ENCODE measurements at regions not wholly inside any gene's neighbourhood (a gene's known extent, or its start where the extent isn't known, plus 50 kb on each side); places are given as distances from the start of the nearest gene placed in this dataset.
"Not testable (repeated sequence)": the region's sequence is repeated elsewhere in the genome, so short reads cannot be mapped to it uniquely, and the experiment has no call there.

GRCh38 chr18:14964002-14964401, 216.0 kb downstream of the ANKRD30B start:
- no peaks in the 10 kb centered on the region for H3K4me1 ChIP-seq

GRCh38 chr18:14964406-14964805, 216.4 kb downstream of the ANKRD30B start:
- Histone ChIP-seq H3K36me3 (no peaks in the 10 kb centered on the region), H3K27me3 (no peaks in the 10 kb centered on the region), H3K4me1 (no peaks in the 10 kb centered on the region), H3K4me3 (no peak overlapping the region), H3K27ac (no peak overlapping the region), H3K9me3 (peaks cover 0 to 10% (median 0%) of the 10 kb centered on the region in 3 donors)
- no peak for DNase-seq
- intact Hi-C loops (cut with DNase I) = no loop called here
- TF ChIP-seq, protein P1, sequence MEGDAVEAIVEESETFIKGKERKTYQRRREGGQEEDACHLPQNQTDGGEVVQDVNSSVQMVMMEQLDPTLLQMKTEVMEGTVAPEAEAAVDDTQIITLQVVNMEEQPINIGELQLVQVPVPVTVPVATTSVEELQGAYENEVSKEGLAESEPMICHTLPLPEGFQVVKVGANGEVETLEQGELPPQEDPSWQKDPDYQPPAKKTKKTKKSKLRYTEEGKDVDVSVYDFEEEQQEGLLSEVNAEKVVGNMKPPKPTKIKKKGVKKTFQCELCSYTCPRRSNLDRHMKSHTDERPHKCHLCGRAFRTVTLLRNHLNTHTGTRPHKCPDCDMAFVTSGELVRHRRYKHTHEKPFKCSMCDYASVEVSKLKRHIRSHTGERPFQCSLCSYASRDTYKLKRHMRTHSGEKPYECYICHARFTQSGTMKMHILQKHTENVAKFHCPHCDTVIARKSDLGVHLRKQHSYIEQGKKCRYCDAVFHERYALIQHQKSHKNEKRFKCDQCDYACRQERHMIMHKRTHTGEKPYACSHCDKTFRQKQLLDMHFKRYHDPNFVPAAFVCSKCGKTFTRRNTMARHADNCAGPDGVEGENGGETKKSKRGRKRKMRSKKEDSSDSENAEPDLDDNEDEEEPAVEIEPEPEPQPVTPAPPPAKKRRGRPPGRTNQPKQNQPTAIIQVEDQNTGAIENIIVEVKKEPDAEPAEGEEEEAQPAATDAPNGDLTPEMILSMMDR (IDR thresholded peaks at IDR 0.05) = no peak
- TF ChIP-seq POLR2A (IDR thresholded peaks at IDR 0.05) = no peak

More at GRCh38 chr18:14964002-14964401, 216.0 kb downstream of the ANKRD30B start:
- H3K4me3 ChIP-seq = no peak overlapping the region
- WGBS, 2 donors = 82 to 100% methylated on average over 4 to 6 of the region's 6 CpGs
- DNase-seq = no peak
- intact Hi-C loops (cut with DNase I) = no loop called here
- H3K9me3 ChIP-seq = peaks cover 0 to 10% (median 0%) of the 10 kb centered on the region in 3 donors
- TF ChIP-seq, protein P1 (IDR thresholded peaks at IDR 0.05) = no peak
- no peak for TF ChIP-seq POLR2A (IDR thresholded peaks at IDR 0.05)
- H3K27me3 ChIP-seq = no peaks in the 10 kb centered on the region
- no peak overlapping the region for H3K27ac ChIP-seq
- H3K36me3 ChIP-seq = no peaks in the 10 kb centered on the region

GRCh38 chr18:14964976-14965375, 217.0 kb downstream of the ANKRD30B start:
- H3K4me3 ChIP-seq; intact Hi-C loops (cut with DNase I); H3K4me1 ChIP-seq; DNase-seq; H3K27me3 ChIP-seq; H3K27ac ChIP-seq; H3K36me3 ChIP-seq: not testable (repeated sequence)
- peaks cover 0 to 10% (median 0%) of the 10 kb centered on the region in 3 donors for H3K9me3 ChIP-seq
- WGBS, 2 donors = 86 to 91% methylated on average over 3 to 4 of the region's 4 CpGs

DNA sequence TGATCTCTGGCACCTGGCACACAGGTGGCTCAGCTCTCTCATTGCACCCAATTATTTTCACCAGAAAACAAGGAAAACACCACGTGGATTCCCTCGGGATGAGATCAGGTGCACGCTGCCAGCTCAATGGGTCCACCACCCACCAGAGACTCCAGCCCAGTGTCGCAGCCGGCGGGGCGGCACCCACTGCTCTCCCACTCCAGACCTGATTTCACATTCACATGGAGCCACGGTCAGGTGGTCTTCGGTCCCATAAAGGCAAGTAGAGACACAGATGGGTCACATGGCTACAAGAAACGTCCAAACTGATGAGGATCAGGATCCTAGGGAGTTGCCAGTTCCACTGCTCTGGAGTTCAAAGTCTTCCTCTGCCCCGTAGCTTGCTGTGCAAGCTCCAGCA, 217.6 kb downstream of the ANKRD30B start:
- WGBS, 2 donors = 77 to 79% methylated on average over 7 to 8 of the region's 11 CpGs
- Histone ChIP-seq H3K27me3 (no peaks in the 10 kb centered on the region), H3K4me1 (no peaks in the 10 kb centered on the region), H3K36me3 (no peaks in the 10 kb centered on the region), H3K27ac (no peak overlapping the region), H3K9me3 (peaks cover 0 to 10% (median 0%) of the 10 kb centered on the region in 3 donors), H3K4me3 (no peak overlapping the region)
- intact Hi-C loops (cut with DNase I) = no loop called here
- no peak for TF ChIP-seq POLR2A (IDR thresholded peaks at IDR 0.05)
- TF ChIP-seq, protein P1 (IDR thresholded peaks at IDR 0.05) = no peak
- DNase-seq = no peak

- H3K4me1 ChIP-seq; DNase-seq; intact Hi-C loops (cut with DNase I); H3K27ac ChIP-seq; H3K27me3 ChIP-seq; H3K36me3 ChIP-seq; H3K4me3 ChIP-seq: not testable (repeated sequence)
- 56 to 81% methylated on average over 3 of the region's 3 CpGs for WGBS, 2 donors
- H3K9me3 ChIP-seq = peaks cover 0 to 10% (median 0%) of the 10 kb centered on the region in 3 donors
Measured at GRCh38 chr18:14967246-14967645, 219.3 kb downstream of the ANKRD30B start.

DNA sequence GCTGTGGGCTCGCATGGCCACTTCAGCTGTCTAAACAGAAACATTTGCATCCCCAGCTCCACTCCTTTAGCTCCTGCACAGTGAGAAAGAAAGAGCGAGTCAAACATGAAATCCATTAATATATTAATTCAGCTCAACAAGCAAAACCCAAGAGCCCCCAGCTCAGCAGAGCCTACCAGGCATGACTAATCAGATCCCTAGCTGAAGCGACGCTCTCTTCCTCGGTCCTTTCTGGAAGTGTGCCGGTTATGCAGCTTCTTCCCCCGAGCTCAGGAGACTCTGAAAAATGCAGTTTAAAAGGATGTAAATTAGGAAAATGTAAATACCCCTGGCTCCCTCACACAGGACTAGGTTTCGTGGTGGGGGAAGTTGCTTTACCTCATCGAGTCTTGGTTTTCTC, 221.5 kb downstream of the ANKRD30B start:
- Histone ChIP-seq H3K27me3 (no peaks in the 10 kb centered on the region), H3K4me1 (no peaks in the 10 kb centered on the region), H3K9me3 (no peaks in the 10 kb centered on the region), H3K4me3 (no peak overlapping the region), H3K36me3 (no peaks in the 10 kb centered on the region), H3K27ac (no peak overlapping the region)
- intact Hi-C loops (cut with DNase I) = no loop called here
- TF ChIP-seq POLR2A (IDR thresholded peaks at IDR 0.05) = no peak
- TF ChIP-seq, protein P1 (IDR thresholded peaks at IDR 0.05) = no peak
- 59 to 62% methylated on average over 6 to 9 of the region's 9 CpGs for WGBS, 2 donors
- DNase-seq = no peak

All from esophagus squamous epithelium (tissue), 5 donors.